K562 (cell line): ENCODE measurements at regions not wholly inside any gene's neighbourhood (a gene's known extent, or its start where the extent isn't known, plus 50 kb on each side); places are given as distances from the start of the nearest gene placed in this dataset.

Experiments
- ATAC-seq: fragments of 200-7000 bp; cut with Tn5 transposase; 3 replicates; pipeline ENCODE4 v1.9.1; 2020; ENCODE audit warnings: moderate library complexity
- BruUV-seq: library from RNA; stranded (reverse); fragments of 400-500 nt; replicated peaks from 2 replicates; lab custom pipeline; 2021; lab: Mats Ljungman, UMichigan
- CTCF ChIA-PET: fragments of 300-600 bp; formaldehyde crosslinking; extraction: SDS; loops from one replicate; lab custom pipeline; 2021; ENCODE audit warnings: low intra/inter-chr PET ratio; lab: Yijun Ruan, JAX
- POLR2A ChIA-PET: fragments of 300-600, 350-650 bp; sonication (Branson Sonifier 250); formaldehyde crosslinking; extraction: SDS; loops from one replicate; lab custom pipeline; 2021; ENCODE audit warnings: antibody characterized with exemption, inconsistent platforms; lab: Yijun Ruan, JAX
- DNase-seq, 4 experiments: peaks; one replicate each; pipeline versions ENCODE4 v3.0.0 to v3.0.0-alpha.2; 2011 to 2018; ENCODE audit warnings: low spot score in 3 of 4, mixed read lengths in 3 of 4; ENCODE audit errors: extremely low read depth in 1 of 4
- FAIRE-seq: peaks from 2 replicates; lab custom pipeline; 2011; peaks lifted over from hg19 to GRCh38; lab: Jason Lieb, UNC
- H2AFZ ChIP-seq: 2 replicates; pipeline ENCODE4 v1.6.0; 2011; ENCODE audit warnings: low read depth, low read length, control low read depth, inconsistent platforms
- H3K27ac ChIP-seq: fragments of 200-600 bp; 3 replicates; pipeline ENCODE4 v1.8.0; 2011; ENCODE audit warnings: low read depth, mild to moderate bottlenecking, control low read depth, inconsistent platforms, low read length, moderate library complexity, mixed read lengths; ENCODE audit errors: extremely low read depth
- H3K27me3 ChIP-seq, 2 experiments: fragments of 300-600 bp in 1 of 2; 2 replicates in 1 of 2; 3 replicates in 1 of 2; pipeline versions ENCODE4 v1.6.0 to v1.8.0; 2011; ENCODE audit warnings: inconsistent platforms in 2 of 2, low read length in 2 of 2, mild to moderate bottlenecking in 1 of 2, mixed read lengths in 1 of 2, moderate library complexity in 1 of 2; ENCODE audit not compliant: control insufficient read depth in 2 of 2, insufficient read depth in 2 of 2
- H3K36me3 ChIP-seq: fragments of 300-600 bp; 3 replicates; pipeline ENCODE4 v1.8.0; 2011; ENCODE audit warnings: mild to moderate bottlenecking, low read length, inconsistent platforms; ENCODE audit not compliant: control insufficient read depth, insufficient read depth
- H3K4me1 ChIP-seq, 2 experiments: fragments of 200-600 bp in 1 of 2; replicated peaks in 1 of 2; 2 replicates in 1 of 2; 3 replicates in 1 of 2; pipeline versions ENCODE4 v1.5.1 to v1.8.0; 2011; ENCODE audit warnings: inconsistent platforms in 2 of 2, low read length in 2 of 2, mild to moderate bottlenecking in 1 of 2, mixed read lengths in 1 of 2, moderate library complexity in 1 of 2; ENCODE audit not compliant: control insufficient read depth in 2 of 2, insufficient read depth in 2 of 2
- H3K4me2 ChIP-seq: 2 replicates; pipeline ENCODE4 v1.6.1; 2011; ENCODE audit warnings: low read length, control low read depth, inconsistent platforms, mixed read lengths; ENCODE audit not compliant: insufficient read depth
- H3K4me3 ChIP-seq: fragments of 200-600 bp; sonication (generic), shearing (Covaris generic); 2 replicates; pipeline ENCODE4 v1.5.1; 2016; ENCODE audit warnings: control low read depth, inconsistent platforms
- H3K79me2 ChIP-seq: fragments of 200-600 bp; 3 replicates; pipeline ENCODE4 v1.8.0; 2011; ENCODE audit warnings: low read length, inconsistent platforms; ENCODE audit not compliant: control insufficient read depth, insufficient read depth
- H3K9ac ChIP-seq, 2 experiments: 2 replicates each; pipeline versions ENCODE4 v1.6.0 to v1.6.1; 2011; ENCODE audit warnings: low read depth in 2 of 2, low read length in 2 of 2, control low read depth in 1 of 2, inconsistent platforms in 1 of 2, mild to moderate bottlenecking in 1 of 2, mixed read lengths in 1 of 2; ENCODE audit not compliant: insufficient read depth in 1 of 2
- H3K9me1 ChIP-seq: one replicate; pipeline ENCODE4 v1.6.0; 2011; ENCODE audit warnings: inconsistent platforms, mild to moderate bottlenecking, low read length, moderate library complexity; ENCODE audit not compliant: control insufficient read depth, insufficient read depth
- H3K9me3 ChIP-seq: replicated peaks from 2 replicates; pipeline ENCODE4 v1.5.1; 2011; ENCODE audit warnings: low read depth, low read length, inconsistent platforms; ENCODE audit not compliant: control insufficient read depth, insufficient read depth
- H4K20me1 ChIP-seq: replicated peaks from 2 replicates; pipeline ENCODE4 v1.6.1; 2011; ENCODE audit warnings: low read length, inconsistent platforms, mixed read lengths; ENCODE audit not compliant: control insufficient read depth, insufficient read depth
- NFIC ChIP-seq: fragments of 450-650 bp; IDR thresholded peaks from 2 replicates; pipeline ENCODE4 v1.6.1; 2017; ENCODE audit warnings: mild to moderate bottlenecking, inconsistent platforms
- SUPT5H ChIP-seq: fragments of 450-650 bp; IDR thresholded peaks from 2 replicates; pipeline ENCODE4 v1.6.1; 2016
- WGBS: fragments of 100-300 bp; shearing (Covaris generic); methylation state at CpG from one replicate; pipeline ENCODE4 v1.1.6; 2016; ENCODE audit warnings: low coverage, mixed read lengths; ENCODE audit not compliant: insufficient coverage; ENCODE audit errors: missing lambda C conversion rate; 5-methylcytosine and 5-hydroxymethylcytosine counted together
- in situ Hi-C: fragments of 300-500 bp; cut with MboI; formaldehyde crosslinking; loops from 4 replicates; pipeline ENCODE4 v1.15.0; 2018; ENCODE audit warnings: inconsistent platforms, mixed read lengths
- intact Hi-C: fragments of 100-400 bp; cut with micrococcal nuclease; formaldehyde crosslinking; loops from 2 replicates; pipeline ENCODE4 v1.14.2; 2022
- TF ChIP-seq, protein P1 (sequence below): fragments of 450-650 bp; IDR thresholded peaks from 2 replicates; pipeline ENCODE4 v1.6.1; 2016; ENCODE audit warnings: low read depth, mild to moderate bottlenecking, moderate library complexity

DNA sequence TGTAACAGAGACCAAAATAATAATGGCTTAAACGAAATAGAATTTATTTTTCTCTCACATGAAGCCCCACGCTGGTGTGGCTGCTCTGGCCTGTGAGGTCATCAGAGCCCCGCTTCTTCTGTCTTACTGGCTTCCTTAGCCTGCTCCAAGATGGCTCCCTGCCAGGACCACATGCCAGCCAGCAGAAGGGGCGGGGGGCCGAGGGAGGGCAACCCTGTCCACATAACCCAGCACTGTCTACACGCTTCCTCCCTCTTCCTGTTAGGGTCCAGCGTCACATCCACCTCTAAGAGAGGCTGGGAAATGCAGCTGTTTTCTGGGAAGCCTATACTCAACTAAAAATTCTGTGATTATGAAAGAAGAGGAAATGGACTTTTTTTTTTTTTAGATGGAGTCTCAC lies 107.9 kb upstream of the DLG1 start:
- no peaks in the 10 kb centered on the region for H3K79me2 ChIP-seq
- 0 out of 4 replicates have a peak overlapping the region, but pooled peaks of 1 of the 2 experiments have one; percentile 17 for H3K9ac ChIP-seq
- intact Hi-C loops = no loop called here
- TF ChIP-seq, protein P1, sequence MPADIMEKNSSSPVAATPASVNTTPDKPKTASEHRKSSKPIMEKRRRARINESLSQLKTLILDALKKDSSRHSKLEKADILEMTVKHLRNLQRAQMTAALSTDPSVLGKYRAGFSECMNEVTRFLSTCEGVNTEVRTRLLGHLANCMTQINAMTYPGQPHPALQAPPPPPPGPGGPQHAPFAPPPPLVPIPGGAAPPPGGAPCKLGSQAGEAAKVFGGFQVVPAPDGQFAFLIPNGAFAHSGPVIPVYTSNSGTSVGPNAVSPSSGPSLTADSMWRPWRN = no peak
- 0 out of 2 replicates have a peak, but pooled peaks have one; percentile 12 for TF ChIP-seq NFIC
- POLR2A ChIA-PET = no interaction called here
- no peak overlapping the region for H3K4me3 ChIP-seq
- H3K27ac ChIP-seq = no peak overlapping the region
- peaks cover 6% of the 10 kb centered on the region for H3K9me3 ChIP-seq
- 7% methylated on average over 5 of the region's 7 CpGs for WGBS
- in situ Hi-C loops = no loop called here
- FAIRE-seq (no peak), DNase-seq (peak in 1 of 4 experiments; percentile 3), ATAC-seq (no peak)
- H3K4me2 ChIP-seq = no peak overlapping the region
- peaks cover 31 to 63% of the 10 kb centered on the region in 2 experiments for H3K27me3 ChIP-seq
- CTCF ChIA-PET = no interaction called here
- no peaks in the 10 kb centered on the region for H3K9me1 ChIP-seq
- no TSS peak for BruUV-seq
- no peaks in the 10 kb centered on the region for H4K20me1 ChIP-seq
- no peak overlapping the region for H2AFZ ChIP-seq
- no peaks in the 10 kb centered on the region for H3K36me3 ChIP-seq
- H3K4me1 ChIP-seq = peaks cover 3 to 6% of the 10 kb centered on the region in 2 experiments; a peak in 4 of 5 replicates

DNA sequence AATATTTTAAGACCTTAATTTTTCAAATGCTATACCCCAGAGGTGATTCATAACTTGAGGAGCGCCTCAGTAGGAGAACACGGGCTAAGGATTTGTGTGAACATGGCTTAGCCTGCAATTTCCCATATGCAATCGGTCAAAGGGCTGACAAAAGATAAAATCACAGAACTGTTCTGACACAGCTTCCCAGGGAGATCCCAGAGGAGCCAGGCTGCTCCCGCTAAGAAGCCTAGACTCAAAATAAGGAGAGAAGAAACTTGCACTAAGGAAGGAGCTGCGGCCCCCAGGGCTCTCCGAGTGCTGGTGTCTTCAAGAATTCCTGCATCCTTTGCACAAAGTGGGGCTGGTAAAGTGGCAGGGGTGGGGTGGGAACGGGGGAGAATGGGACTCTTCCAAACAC lies 106.3 kb upstream of the DLG1 start:
- ATAC-seq (no peak), FAIRE-seq (no peak), DNase-seq (peak in 1 of 4 experiments; percentile 4)
- Histone ChIP-seq H3K27ac (no peak overlapping the region), H3K36me3 (no peaks in the 10 kb centered on the region), H3K27me3 (peaks cover 31 to 65% of the 10 kb centered on the region in 2 experiments), H3K4me1 (peaks cover 3 to 6% of the 10 kb centered on the region in 2 experiments; a peak in 4 of 5 replicates), H2AFZ (no peak overlapping the region), H3K4me3 (no peak overlapping the region), H3K79me2 (no peaks in the 10 kb centered on the region), H3K4me2 (no peak overlapping the region), H3K9ac (no peak overlapping the region), H4K20me1 (no peaks in the 10 kb centered on the region), H3K9me3 (peaks cover 6% of the 10 kb centered on the region), H3K9me1 (no peaks in the 10 kb centered on the region)
- TF ChIP-seq SUPT5H = no peak
- ChIA-PET POLR2A (no interaction called here), CTCF (no interaction called here)
- 15% methylated on average over 7 of the region's 7 CpGs for WGBS
- in situ Hi-C loops = no loop called here
- intact Hi-C loops = no loop called here
- no TSS peak for BruUV-seq
